Gastrocnemius medialis (tissue), 4 donors: ENCODE measurements at regions not wholly inside any gene's neighbourhood (a gene's known extent, or its start where the extent isn't known, plus 50 kb on each side); places are given as distances from the start of the nearest gene placed in this dataset.

Experiments used
- ATAC-seq, 2 donors: fragments of 150-250 bp; one replicate each; pipeline ENCODE4 v1.9.1; 2016
- DNase-seq, 2 donors: peaks; one replicate each; pipeline ENCODE4 v3.0.0-alpha.2; 2019
- H3K27ac ChIP-seq, 4 donors: fragments of 200-600 bp; sonication (generic); 1 replicate in 1 of 4; 2 replicates in 3 of 4; pipeline ENCODE4 v1.5.1; 2016 to 2018; ENCODE audit warnings: mild to moderate bottlenecking in 2 of 4, moderate library complexity in 1 of 4
- H3K27me3 ChIP-seq, 3 donors: fragments of 200-600 bp; sonication (generic) in 2 of 3; 1 replicate in 1 of 3; 2 replicates in 2 of 3; pipeline versions ENCODE4 v1.5.1 to v1.6.0; 2016 to 2019; ENCODE audit warnings: mild to moderate bottlenecking in 1 of 3, moderate library complexity in 1 of 3
- H3K36me3 ChIP-seq, 2 donors: fragments of 200-600 bp; sonication (generic) in 1 of 2; one replicate each; pipeline ENCODE4 v1.5.1; 2017 to 2018
- H3K4me1 ChIP-seq, 2 donors: fragments of 200-600 bp; sonication (generic) in 1 of 2; one replicate each; pipeline ENCODE4 v1.5.1; 2016 to 2017; ENCODE audit warnings: mild to moderate bottlenecking in 2 of 2
- H3K4me3 ChIP-seq, 4 donors: fragments of 200-600 bp; sonication (generic) in 3 of 4; 1 replicate in 1 of 4; 2 replicates in 3 of 4; pipeline ENCODE4 v1.5.1; 2016 to 2019; ENCODE audit warnings: mild to moderate bottlenecking in 2 of 4
- H3K9me3 ChIP-seq, 3 donors: fragments of 200-600 bp; sonication (generic) in 2 of 3; 1 replicate in 1 of 3; 2 replicates in 2 of 3; pipeline ENCODE4 v1.5.1; 2016 to 2019
- CTCF ChIP-seq, 5 experiments: fragments of 450-650 bp in 3 of 5; fragments of 200-600 bp in 2 of 5; sonication (generic) in 2 of 5; IDR thresholded peaks in 4 of 5; conservative IDR thresholded peaks in 1 of 5; 1 replicate in 4 of 5; 2 replicates in 1 of 5; pipeline ENCODE4 v1.5.1; 2016 to 2019; ENCODE audit warnings: antibody characterized with exemption in 5 of 5, mild to moderate bottlenecking in 3 of 5, moderate library complexity in 3 of 5
- POLR2A ChIP-seq, 2 donors: fragments of 450-650 bp; IDR thresholded peaks; one replicate each; pipeline ENCODE4 v1.6.1; 2017; ENCODE audit warnings: antibody characterized with exemption in 2 of 2, mild to moderate bottlenecking in 2 of 2, moderate library complexity in 2 of 2
- in situ Hi-C, 4 donors: fragments of 200-750 bp; cut with MboI; loops; one replicate each; pipeline versions ENCODE4 v1.15.0 to v1.8.0; 2017; ENCODE audit warnings: low sequenced_read_pairs in 4 of 4
- intact Hi-C: fragments of 100-400 bp; cut with DNase I; formaldehyde crosslinking; loops from one replicate; pipeline ENCODE4 v1.15.1; 2023; ENCODE audit warnings: low total_unique reads

- H3K36me3 ChIP-seq = no peaks in the 10 kb centered on the region
- ATAC-seq = no peak
- DNase-seq = no peak
- in situ Hi-C loops (loop anchor here in 2 of 4 donors (25.0 kb wide), 2 partner anchors 810 to 985 kb away; no protein-coding TSS in a partner anchor), intact Hi-C loops (no loop called here)
- no peak overlapping the region for H3K4me3 ChIP-seq
- no peaks in the 10 kb centered on the region for H3K27me3 ChIP-seq
- H3K9me3 ChIP-seq = no peaks in the 10 kb centered on the region
- peaks cover 23 to 42% of the 10 kb centered on the region in 2 donors for H3K4me1 ChIP-seq
- H3K27ac ChIP-seq = peak overlapping the region in 3 of 4 donors; percentile 95 to 99 (median 95)
- TF ChIP-seq CTCF (IDR thresholded peaks at IDR 0.05 in 4 of 5, conservative IDR thresholded peaks at IDR 0.05 in 1 of 5) = no peak
- no peak for TF ChIP-seq POLR2A (IDR thresholded peaks at IDR 0.05)
Measured at GRCh38 chr2:174022431-174022830, 57.3 kb upstream of the SP3 start.

- peak overlapping the region in 1 of 4 donors; percentile 30 for H3K27ac ChIP-seq
- H3K4me1 ChIP-seq = peaks cover 23 to 36% of the 10 kb centered on the region in 2 donors
- no peak overlapping the region for H3K4me3 ChIP-seq
Measured at GRCh38 chr2:174020926-174021662, 55.9 kb upstream of the SP3 start.

GRCh38 chr2:174020026-174020425 is 54.9 kb upstream of the SP3 start:
- Histone ChIP-seq H3K4me1 (peaks cover 18 to 28% of the 10 kb centered on the region in 2 donors), H3K27me3 (no peaks in the 10 kb centered on the region), H3K36me3 (no peaks in the 10 kb centered on the region), H3K27ac (no peak overlapping the region), H3K4me3 (no peak overlapping the region), H3K9me3 (no peaks in the 10 kb centered on the region)
- DNase-seq = no peak
- TF ChIP-seq CTCF (IDR thresholded peaks at IDR 0.05 in 4 of 5, conservative IDR thresholded peaks at IDR 0.05 in 1 of 5) (no peak), POLR2A (IDR thresholded peaks at IDR 0.05) (no peak)
- no peak for ATAC-seq
- in situ Hi-C loops = loop anchor here in 2 of 4 donors (25.0 kb wide), 2 partner anchors 808 to 983 kb away; no protein-coding TSS in a partner anchor
- intact Hi-C loops = no loop called here

More at GRCh38 chr2:174020926-174021662, 55.9 kb upstream of the SP3 start:
- ATAC-seq (no peak), DNase-seq (no peak)
- H3K27me3 ChIP-seq = no peaks in the 10 kb centered on the region
- no peaks in the 10 kb centered on the region for H3K36me3 ChIP-seq
- in situ Hi-C loops = loop anchor here in 2 of 4 donors (25.0 kb wide), 2 partner anchors 809 to 984 kb away; no protein-coding TSS in a partner anchor
- intact Hi-C loops = no loop called here
- no peaks in the 10 kb centered on the region for H3K9me3 ChIP-seq
- TF ChIP-seq POLR2A (IDR thresholded peaks at IDR 0.05) = no peak
- TF ChIP-seq CTCF (IDR thresholded peaks at IDR 0.05 in 4 of 5, conservative IDR thresholded peaks at IDR 0.05 in 1 of 5) = no peak

GRCh38 chr2:174016447-174016846 is 51.3 kb upstream of the SP3 start:
- Histone ChIP-seq H3K27me3 (no peaks in the 10 kb centered on the region), H3K27ac (no peak overlapping the region), H3K4me1 (peaks cover 9 to 23% of the 10 kb centered on the region in 2 donors), H3K4me3 (no peak overlapping the region), H3K9me3 (no peaks in the 10 kb centered on the region), H3K36me3 (no peaks in the 10 kb centered on the region)
- no peak for DNase-seq
- in situ Hi-C loops = loop anchor here in 2 of 4 donors (25.0 kb wide), 2 partner anchors 804 to 979 kb away; no protein-coding TSS in a partner anchor
- ATAC-seq = no peak
- no peak for TF ChIP-seq CTCF (IDR thresholded peaks at IDR 0.05 in 4 of 5, conservative IDR thresholded peaks at IDR 0.05 in 1 of 5)
- TF ChIP-seq POLR2A (IDR thresholded peaks at IDR 0.05) = no peak
- intact Hi-C loops = no loop called here
